Activated B cell treated with CpG ODN at 0.5 μM for 24 hours (primary cell): ENCODE measurements at regions not wholly inside any gene's neighbourhood (a gene's known extent, or its start where the extent isn't known, plus 50 kb on each side); places are given as distances from the start of the nearest gene placed in this dataset.

ENCODE experiments used
- ATAC-seq: fragments of 200-7000 bp; cut with Tn5 transposase; one replicate; pipeline ENCODE4 v1.10.0; 2021; ENCODE audit warnings: low read depth, mild to moderate bottlenecking, moderate library complexity
- CTCF ChIA-PET: fragments of 350-600 bp; sonication (Branson Sonifier 250); formaldehyde crosslinking; loops from one replicate; lab custom pipeline; 2021; ENCODE audit warnings: antibody characterized with exemption; lab: Charles Lee
- POLR2A ChIA-PET: fragments of 350-600 bp; sonication (Branson Sonifier 250); formaldehyde crosslinking; loops from one replicate; lab custom pipeline; 2021; ENCODE audit warnings: antibody characterized with exemption; lab: Charles Lee
- DNase-seq: peaks from one replicate; pipeline ENCODE4 v3.0.0; 2022
- H3K27ac Mint-ChIP-seq: one replicate; pipeline ENCODE4 v1.8.0; 2020; ENCODE audit warnings: mixed read lengths
- H3K27me3 Mint-ChIP-seq: one replicate; pipeline ENCODE4 v1.8.0; 2021; ENCODE audit warnings: mixed read lengths
- H3K36me3 Mint-ChIP-seq: one replicate; pipeline ENCODE4 v1.8.0; 2021; ENCODE audit warnings: low read depth, mixed read lengths
- H3K4me1 Mint-ChIP-seq: one replicate; pipeline ENCODE4 v1.8.0; 2021; ENCODE audit warnings: mixed read lengths
- H3K4me3 Mint-ChIP-seq: one replicate; pipeline ENCODE4 v1.8.0; 2020; ENCODE audit warnings: mild to moderate bottlenecking, mixed read lengths
- H3K9me3 Mint-ChIP-seq: one replicate; pipeline ENCODE4 v1.8.0; 2020; ENCODE audit warnings: mixed read lengths
- intact Hi-C: fragments of 100-400 bp; cut with micrococcal nuclease; formaldehyde crosslinking; loops from one replicate; pipeline ENCODE4 v1.15.1; 2024
- TF ChIP-seq, protein P1 (sequence below): fragments of 200-600 bp; IDR thresholded peaks from one replicate; pipeline ENCODE4 v1.8.0; 2022; ENCODE audit warnings: antibody characterized with exemption, mild to moderate bottlenecking

DNA sequence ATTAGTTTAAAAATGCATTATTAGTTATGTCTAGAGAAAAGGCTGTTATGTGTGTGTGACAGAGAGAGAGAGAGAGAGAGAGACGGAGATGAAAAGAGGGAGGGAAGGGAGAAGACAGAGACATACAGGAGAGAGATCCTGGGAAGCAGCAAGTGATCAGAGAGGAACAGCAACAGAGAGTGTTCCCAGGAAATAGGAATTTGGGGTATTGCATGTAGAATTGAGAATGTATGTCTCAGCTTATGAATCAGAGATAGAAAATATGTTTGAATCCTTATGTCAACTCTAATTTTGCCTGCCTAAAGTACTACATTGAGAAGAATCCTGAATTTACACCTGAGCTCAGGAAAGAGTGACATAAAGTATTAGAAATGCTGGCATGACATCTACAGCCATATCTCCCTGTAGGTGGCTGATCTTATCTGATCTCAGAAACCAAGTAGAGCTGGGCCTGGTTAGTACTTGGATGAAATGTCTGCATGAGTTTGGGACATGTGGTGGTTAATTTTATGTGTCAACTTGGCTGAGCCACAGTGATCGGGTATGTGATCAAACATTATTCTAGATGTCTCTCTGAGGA is 130.6 kb downstream of the TENT5A start:
- ChIA-PET CTCF (no interaction called here), POLR2A (no interaction called here)
- Mint-ChIP-seq H3K27ac (no peak overlapping the region), H3K9me3 (no peaks in the 10 kb centered on the region), H3K4me1 (no peaks in the 10 kb centered on the region), H3K4me3 (no peak overlapping the region), H3K27me3 (no peaks in the 10 kb centered on the region), H3K36me3 (no peaks in the 10 kb centered on the region)
- TF ChIP-seq, protein P1, sequence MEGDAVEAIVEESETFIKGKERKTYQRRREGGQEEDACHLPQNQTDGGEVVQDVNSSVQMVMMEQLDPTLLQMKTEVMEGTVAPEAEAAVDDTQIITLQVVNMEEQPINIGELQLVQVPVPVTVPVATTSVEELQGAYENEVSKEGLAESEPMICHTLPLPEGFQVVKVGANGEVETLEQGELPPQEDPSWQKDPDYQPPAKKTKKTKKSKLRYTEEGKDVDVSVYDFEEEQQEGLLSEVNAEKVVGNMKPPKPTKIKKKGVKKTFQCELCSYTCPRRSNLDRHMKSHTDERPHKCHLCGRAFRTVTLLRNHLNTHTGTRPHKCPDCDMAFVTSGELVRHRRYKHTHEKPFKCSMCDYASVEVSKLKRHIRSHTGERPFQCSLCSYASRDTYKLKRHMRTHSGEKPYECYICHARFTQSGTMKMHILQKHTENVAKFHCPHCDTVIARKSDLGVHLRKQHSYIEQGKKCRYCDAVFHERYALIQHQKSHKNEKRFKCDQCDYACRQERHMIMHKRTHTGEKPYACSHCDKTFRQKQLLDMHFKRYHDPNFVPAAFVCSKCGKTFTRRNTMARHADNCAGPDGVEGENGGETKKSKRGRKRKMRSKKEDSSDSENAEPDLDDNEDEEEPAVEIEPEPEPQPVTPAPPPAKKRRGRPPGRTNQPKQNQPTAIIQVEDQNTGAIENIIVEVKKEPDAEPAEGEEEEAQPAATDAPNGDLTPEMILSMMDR: no peak
- intact Hi-C loops: no loop called here
- no peak for ATAC-seq
- no peak for DNase-seq

DNA sequence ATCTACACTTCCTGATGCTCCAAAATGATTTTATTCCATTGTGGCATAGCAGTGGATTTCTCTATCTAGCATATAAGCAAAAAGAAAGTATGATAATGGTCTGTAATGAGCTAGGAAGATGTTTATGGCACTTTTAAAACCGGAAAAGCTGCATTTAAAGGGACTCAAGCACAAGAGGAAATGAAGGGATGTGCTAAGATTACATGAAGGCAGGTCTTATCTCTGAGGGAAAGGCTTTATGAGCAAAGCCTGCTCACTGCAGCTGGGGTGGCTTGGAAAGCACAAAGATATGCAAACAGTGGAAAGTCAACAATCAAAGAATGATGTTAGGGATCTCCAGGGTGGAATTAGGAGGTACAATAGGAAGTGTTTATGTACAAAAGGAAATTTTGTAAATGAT is 138.2 kb downstream of the TENT5A start:
- no peaks in the 10 kb centered on the region for H3K27me3 Mint-ChIP-seq
- H3K36me3 Mint-ChIP-seq: no peaks in the 10 kb centered on the region
- TF ChIP-seq, protein P1: no peak
- ATAC-seq: no peak
- H3K4me1 Mint-ChIP-seq: peaks cover 4% of the 10 kb centered on the region
- H3K4me3 Mint-ChIP-seq: no peak overlapping the region
- POLR2A ChIA-PET: no interaction called here
- no peak for DNase-seq
- H3K9me3 Mint-ChIP-seq: no peaks in the 10 kb centered on the region
- H3K27ac Mint-ChIP-seq: no peak overlapping the region
- CTCF ChIA-PET: no interaction called here
- intact Hi-C loops: no loop called here

DNA sequence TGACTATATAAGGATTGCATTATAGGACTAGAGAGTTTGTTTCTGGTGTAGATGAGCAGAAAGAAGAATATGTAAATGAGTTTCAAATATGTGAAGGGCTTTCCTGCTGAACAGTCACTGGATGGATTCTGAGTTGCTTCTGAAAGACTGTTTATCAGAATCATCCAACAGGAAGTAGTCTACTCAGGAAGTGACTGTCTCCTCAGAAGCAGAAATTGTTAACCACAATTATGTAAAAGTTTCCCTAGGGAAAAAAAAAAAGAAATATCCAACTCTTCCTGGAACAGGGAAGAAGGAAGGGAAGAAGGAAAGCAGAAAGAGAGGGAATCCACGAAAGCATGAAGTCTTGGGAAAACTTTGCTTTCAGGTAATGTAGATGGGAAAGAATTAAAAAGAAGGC is 138.9 kb downstream of the TENT5A start:
- no peak overlapping the region for H3K27ac Mint-ChIP-seq

DNA sequence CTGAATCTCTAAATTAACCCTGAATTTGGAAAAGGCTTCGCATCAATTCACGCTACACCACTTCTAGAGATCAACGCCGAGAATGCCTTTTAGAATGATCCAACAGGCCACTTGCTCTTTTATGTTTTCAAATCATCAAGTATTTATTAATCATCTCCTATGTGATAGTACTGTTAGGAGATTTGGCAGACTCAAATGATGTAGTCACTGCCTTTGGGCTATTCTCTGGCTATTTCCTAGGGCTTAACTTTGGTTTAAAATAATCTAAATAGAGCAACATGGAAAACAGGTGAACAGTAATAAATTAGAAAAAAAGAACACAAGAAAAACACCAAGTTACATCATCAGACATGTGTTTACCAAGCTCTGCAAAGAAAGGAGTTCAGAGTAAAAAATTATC is 140.3 kb downstream of the TENT5A start:
- Mint-ChIP-seq H3K4me3 (no peak overlapping the region), H3K27ac (no peak overlapping the region), H3K9me3 (no peaks in the 10 kb centered on the region), H3K4me1 (peaks cover 4% of the 10 kb centered on the region), H3K27me3 (no peaks in the 10 kb centered on the region), H3K36me3 (no peaks in the 10 kb centered on the region)
- intact Hi-C loops: no loop called here
- ChIA-PET POLR2A (no interaction called here), CTCF (no interaction called here)
- ATAC-seq: no peak
- TF ChIP-seq, protein P1: no peak
- no peak for DNase-seq

More for the DNA sequence above, 138.9 kb downstream of the TENT5A start:
- Mint-ChIP-seq H3K27me3 (no peaks in the 10 kb centered on the region), H3K9me3 (no peaks in the 10 kb centered on the region), H3K4me1 (peaks cover 4% of the 10 kb centered on the region), H3K36me3 (no peaks in the 10 kb centered on the region), H3K4me3 (no peak overlapping the region)
- DNase-seq (no peak), ATAC-seq (no peak)
- ChIA-PET CTCF (no interaction called here), POLR2A (no interaction called here)
- TF ChIP-seq, protein P1: no peak
- intact Hi-C loops: no loop called here

DNA sequence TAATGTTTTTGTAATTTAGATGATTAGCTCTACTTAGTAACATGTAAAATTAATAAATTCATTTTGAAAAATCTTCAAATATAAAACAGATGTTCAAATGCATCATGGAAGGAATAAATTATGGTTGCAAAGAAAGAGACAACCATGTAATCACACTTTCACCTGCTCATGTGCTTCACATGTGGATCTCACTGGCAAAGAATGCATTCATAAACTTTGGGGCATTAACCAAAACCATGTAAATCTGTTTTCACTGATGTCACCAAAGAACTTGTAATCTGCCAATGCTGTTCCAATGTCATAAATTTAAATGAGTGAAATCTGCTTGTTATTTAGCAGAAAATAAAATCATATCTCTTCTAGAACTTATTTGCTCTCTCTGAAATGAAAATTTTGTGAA is 142.7 kb downstream of the TENT5A start:
- ATAC-seq: no peak
- ChIA-PET CTCF (no interaction called here), POLR2A (no interaction called here)
- no peak overlapping the region for H3K4me3 Mint-ChIP-seq
- no peaks in the 10 kb centered on the region for H3K36me3 Mint-ChIP-seq
- H3K9me3 Mint-ChIP-seq: no peaks in the 10 kb centered on the region
- TF ChIP-seq, protein P1: no peak
- no peaks in the 10 kb centered on the region for H3K27me3 Mint-ChIP-seq
- no peak overlapping the region for H3K27ac Mint-ChIP-seq
- intact Hi-C loops: no loop called here
- peaks cover 4% of the 10 kb centered on the region for H3K4me1 Mint-ChIP-seq
- no peak for DNase-seq
